ENCODE measurements at regions not wholly inside any gene's neighbourhood (a gene's known extent, or its start where the extent isn't known, plus 50 kb on each side); places are given as distances from the start of the nearest gene placed in this dataset.

- TF ChIP-seq CTCF (IDR thresholded peaks at IDR 0.05; ENCODE audit: borderline replicate concordance, extremely low read depth, low read length, poor library complexity, severe bottlenecking) (no peak), EZH2 (IDR thresholded peaks at IDR 0.05; ENCODE audit: borderline replicate concordance, low read depth, low read length, severe bottlenecking) (no peak)
Observed at GRCh38 chr15:96075895-96076294, 254.6 kb upstream of the NR2F2 start.
